ENCODE measurements at regions not wholly inside any gene's neighbourhood (a gene's known extent, or its start where the extent isn't known, plus 50 kb on each side); places are given as distances from the start of the nearest gene placed in this dataset.
"Not testable (repeated sequence)": the region's sequence is repeated elsewhere in the genome, so short reads cannot be mapped to it uniquely, and the experiment has no call there.

GRCh38 chrY:26664245-26664644 is 1042.3 kb downstream of the CDY1 start:
- TF ChIP-seq, protein P1, sequence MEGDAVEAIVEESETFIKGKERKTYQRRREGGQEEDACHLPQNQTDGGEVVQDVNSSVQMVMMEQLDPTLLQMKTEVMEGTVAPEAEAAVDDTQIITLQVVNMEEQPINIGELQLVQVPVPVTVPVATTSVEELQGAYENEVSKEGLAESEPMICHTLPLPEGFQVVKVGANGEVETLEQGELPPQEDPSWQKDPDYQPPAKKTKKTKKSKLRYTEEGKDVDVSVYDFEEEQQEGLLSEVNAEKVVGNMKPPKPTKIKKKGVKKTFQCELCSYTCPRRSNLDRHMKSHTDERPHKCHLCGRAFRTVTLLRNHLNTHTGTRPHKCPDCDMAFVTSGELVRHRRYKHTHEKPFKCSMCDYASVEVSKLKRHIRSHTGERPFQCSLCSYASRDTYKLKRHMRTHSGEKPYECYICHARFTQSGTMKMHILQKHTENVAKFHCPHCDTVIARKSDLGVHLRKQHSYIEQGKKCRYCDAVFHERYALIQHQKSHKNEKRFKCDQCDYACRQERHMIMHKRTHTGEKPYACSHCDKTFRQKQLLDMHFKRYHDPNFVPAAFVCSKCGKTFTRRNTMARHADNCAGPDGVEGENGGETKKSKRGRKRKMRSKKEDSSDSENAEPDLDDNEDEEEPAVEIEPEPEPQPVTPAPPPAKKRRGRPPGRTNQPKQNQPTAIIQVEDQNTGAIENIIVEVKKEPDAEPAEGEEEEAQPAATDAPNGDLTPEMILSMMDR (IDR thresholded peaks at IDR 0.05), result not testable (repeated sequence)
- TF ChIP-seq POLR2AphosphoS5, EP300 (IDR thresholded peaks at IDR 0.05): not testable (repeated sequence)

All from gastroesophageal sphincter (tissue), 3 donors.